KMS-11 (cell line): ENCODE measurements at regions not wholly inside any gene's neighbourhood (a gene's known extent, or its start where the extent isn't known, plus 50 kb on each side); places are given as distances from the start of the nearest gene placed in this dataset.

ENCODE experiments used
- H2AFZ ChIP-seq: fragments of 200-600 bp; sonication (generic); 2 replicates; pipeline ENCODE4 v1.6.1; 2016; ENCODE audit warnings: antibody characterized with exemption, mixed run types, low read depth
- H3K27ac ChIP-seq: fragments of 200-600 bp; sonication (generic); 2 replicates; pipeline ENCODE4 v1.6.1; 2016; ENCODE audit warnings: mild to moderate bottlenecking, mixed run types
- H3K27me3 ChIP-seq: fragments of 200-600 bp; sonication (generic); 2 replicates; pipeline ENCODE4 v1.6.1; 2017; ENCODE audit warnings: mild to moderate bottlenecking, low read depth, mixed run types, moderate library complexity; ENCODE audit not compliant: insufficient read depth
- H3K36me3 ChIP-seq: fragments of 200-600 bp; sonication (generic); 2 replicates; pipeline ENCODE4 v1.6.1; 2017; ENCODE audit warnings: mild to moderate bottlenecking, mixed run types; ENCODE audit not compliant: insufficient read depth
- H3K4me1 ChIP-seq: fragments of 200-600 bp; sonication (generic); 2 replicates; pipeline ENCODE4 v1.6.1; 2016; ENCODE audit warnings: mild to moderate bottlenecking, low read depth, mixed run types; ENCODE audit not compliant: poor library complexity, severe bottlenecking
- H3K4me2 ChIP-seq: fragments of 200-600 bp; sonication (generic); 2 replicates; pipeline ENCODE4 v1.7.0; 2016; ENCODE audit warnings: mild to moderate bottlenecking, mixed run types
- H3K4me3 ChIP-seq: fragments of 200-600 bp; sonication (generic); IDR thresholded peaks from 2 replicates; pipeline ENCODE4 v1.6.1; 2017; ENCODE audit warnings: low read depth, low read length, mixed read lengths; ENCODE audit not compliant: insufficient read depth
- H3K79me2 ChIP-seq: fragments of 200-600 bp; sonication (generic); 2 replicates; pipeline ENCODE4 v1.6.1; 2016; ENCODE audit warnings: low read depth, mixed run types; ENCODE audit not compliant: insufficient read depth
- H3K9ac ChIP-seq: fragments of 200-600 bp; sonication (generic); 2 replicates; pipeline ENCODE4 v1.6.1; 2016; ENCODE audit warnings: mild to moderate bottlenecking, mixed run types
- H4K20me1 ChIP-seq: fragments of 200-600 bp; sonication (generic); 2 replicates; pipeline ENCODE4 v1.6.1; 2016; ENCODE audit warnings: mild to moderate bottlenecking, mixed run types; ENCODE audit not compliant: insufficient read depth
- CTCF ChIP-seq: fragments of 200-600 bp; sonication (generic); conservative IDR thresholded peaks from 2 replicates; pipeline ENCODE4 v1.6.1; 2017; ENCODE audit warnings: low read depth, mild to moderate bottlenecking, antibody characterized with exemption, low read length, moderate library complexity, mixed read lengths

- Histone ChIP-seq H3K79me2 (no peaks in the 10 kb centered on the region), H3K27me3 (no peaks in the 10 kb centered on the region), H3K27ac (no peak overlapping the region), H4K20me1 (no peaks in the 10 kb centered on the region), H3K9ac (no peak overlapping the region), H3K4me3 (no peak overlapping the region), H3K4me2 (no peak overlapping the region), H2AFZ (no peak overlapping the region), H3K4me1 (no peaks in the 10 kb centered on the region), H3K36me3 (no peaks in the 10 kb centered on the region)
- no peak for TF ChIP-seq CTCF
Measured at GRCh38 chr9:28750136-28750535, 1176.9 kb upstream of the C9orf72 start.

DNA sequence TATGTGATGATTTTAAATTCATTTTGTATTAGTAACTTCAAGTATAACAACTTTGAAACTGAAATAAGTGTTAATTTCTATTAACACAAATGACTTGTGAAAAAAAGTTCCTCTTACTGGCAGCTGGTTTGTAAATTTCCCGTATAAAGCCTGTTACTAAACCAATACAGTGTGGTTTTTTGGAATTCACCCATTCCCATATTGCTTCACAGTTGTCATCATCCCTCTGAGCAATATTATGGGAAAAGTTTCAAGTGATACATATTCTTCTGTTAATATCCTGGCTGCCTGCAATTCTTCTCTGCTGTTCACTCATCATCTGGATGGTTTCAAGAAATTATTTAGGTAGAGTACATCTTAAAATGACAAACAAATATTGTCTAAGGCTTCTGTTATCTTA lies 1185.1 kb upstream of the C9orf72 start:
- Histone ChIP-seq H3K4me3 (no peak overlapping the region), H4K20me1 (no peaks in the 10 kb centered on the region), H3K27ac (no peak overlapping the region), H3K4me1 (no peaks in the 10 kb centered on the region), H2AFZ (no peak overlapping the region), H3K9ac (no peak overlapping the region), H3K27me3 (no peaks in the 10 kb centered on the region), H3K36me3 (no peaks in the 10 kb centered on the region), H3K4me2 (no peak overlapping the region), H3K79me2 (no peaks in the 10 kb centered on the region)
- no peak for TF ChIP-seq CTCF

- Histone ChIP-seq H3K4me1 (no peaks in the 10 kb centered on the region), H3K27ac (no peak overlapping the region), H3K4me2 (no peak overlapping the region), H3K9ac (no peak overlapping the region), H2AFZ (no peak overlapping the region), H3K79me2 (no peaks in the 10 kb centered on the region), H3K4me3 (no peak overlapping the region), H3K27me3 (no peaks in the 10 kb centered on the region), H4K20me1 (no peaks in the 10 kb centered on the region), H3K36me3 (no peaks in the 10 kb centered on the region)
- no peak for TF ChIP-seq CTCF
Measured at GRCh38 chr9:28758971-28759370, 1185.7 kb upstream of the C9orf72 start.

DNA sequence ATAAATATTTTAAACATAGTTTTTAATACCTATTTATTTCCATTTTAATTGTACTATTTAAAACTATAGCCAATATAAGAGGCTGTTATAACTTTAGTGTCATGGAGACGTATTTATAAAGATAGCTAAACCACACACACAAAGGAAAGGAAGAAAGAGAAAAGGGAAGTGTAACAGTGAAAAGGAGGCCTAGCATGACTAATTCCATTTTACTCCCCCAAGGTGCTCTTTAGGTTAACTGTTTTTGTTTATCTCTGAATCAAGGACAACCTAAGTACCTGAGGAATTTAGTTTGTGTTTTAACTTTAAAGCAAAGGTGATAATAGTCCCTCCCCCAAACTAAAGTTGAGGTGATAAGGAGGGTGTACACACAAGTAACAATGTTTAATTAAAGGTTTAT lies 1188.9 kb upstream of the C9orf72 start:
- no peaks in the 10 kb centered on the region for H3K36me3 ChIP-seq
- no peak overlapping the region for H2AFZ ChIP-seq
- no peak overlapping the region for H3K27ac ChIP-seq
- no peaks in the 10 kb centered on the region for H3K79me2 ChIP-seq
- TF ChIP-seq CTCF, result no peak
- no peaks in the 10 kb centered on the region for H3K27me3 ChIP-seq
- H4K20me1 ChIP-seq, result no peaks in the 10 kb centered on the region
- no peak overlapping the region for H3K4me3 ChIP-seq
- H3K9ac ChIP-seq, result no peak overlapping the region
- H3K4me1 ChIP-seq, result no peaks in the 10 kb centered on the region
- H3K4me2 ChIP-seq, result no peak overlapping the region

- Histone ChIP-seq H4K20me1 (no peaks in the 10 kb centered on the region), H3K79me2 (no peaks in the 10 kb centered on the region), H3K4me1 (peaks cover under 1% of the 10 kb centered on the region), H2AFZ (no peak overlapping the region), H3K4me3 (no peak overlapping the region), H3K4me2 (no peak overlapping the region), H3K27ac (no peak overlapping the region), H3K36me3 (no peaks in the 10 kb centered on the region), H3K9ac (no peak overlapping the region), H3K27me3 (no peaks in the 10 kb centered on the region)
- no peak for TF ChIP-seq CTCF
Measured at GRCh38 chr9:28764532-28764931, 1191.3 kb upstream of the C9orf72 start.
